Inflammatory macrophage treated with lipopolysaccharide for 4 hours (primary cell): ENCODE measurements at regions not wholly inside any gene's neighbourhood (a gene's known extent, or its start where the extent isn't known, plus 50 kb on each side); places are given as distances from the start of the nearest gene placed in this dataset.
"Not testable (repeated sequence)": the region's sequence is repeated elsewhere in the genome, so short reads cannot be mapped to it uniquely, and the experiment has no call there.

Experiments used
- DNase-seq: peaks from one replicate; pipeline ENCODE4 v3.0.0-alpha.2; 2020

- no peak for DNase-seq
Observed at GRCh38 chr3:182479419-182480336, 313.6 kb upstream of the ATP11B start.

GRCh38 chr3:182482705-182483104 lies 310.6 kb upstream of the ATP11B start:
- DNase-seq = no peak

- no peak for DNase-seq
Observed at GRCh38 chr3:182484682-182485081, 308.6 kb upstream of the ATP11B start.

GRCh38 chr3:182485301-182485700 lies 308.0 kb upstream of the ATP11B start:
- no peak for DNase-seq

- no peak for DNase-seq
Observed at GRCh38 chr3:182486463-182486862, 306.8 kb upstream of the ATP11B start.

GRCh38 chr3:182487143-182487542 lies 306.2 kb upstream of the ATP11B start:
- no peak for DNase-seq

GRCh38 chr3:182487611-182488010 lies 305.7 kb upstream of the ATP11B start:
- no peak for DNase-seq

GRCh38 chr3:182490596-182491491 lies 302.5 kb upstream of the ATP11B start:
- DNase-seq = no peak

GRCh38 chr3:182491577-182491976 lies 301.7 kb upstream of the ATP11B start:
- DNase-seq = no peak

- no peak for DNase-seq
Observed at GRCh38 chr3:182492536-182492935, 300.8 kb upstream of the ATP11B start.

- DNase-seq = no peak
Observed at GRCh38 chr3:182500289-182500688, 293.0 kb upstream of the ATP11B start.

GRCh38 chr3:182501856-182502255 lies 291.4 kb upstream of the ATP11B start:
- no peak for DNase-seq

- DNase-seq = no peak
Observed at GRCh38 chr3:182503401-182503800, 289.9 kb upstream of the ATP11B start.

GRCh38 chr3:182508919-182509711 lies 284.2 kb upstream of the ATP11B start:
- DNase-seq = no peak

- no peak for DNase-seq
Observed at GRCh38 chr3:182509844-182510460, 283.4 kb upstream of the ATP11B start.

GRCh38 chr3:182514236-182514964 lies 278.9 kb upstream of the ATP11B start:
- no peak for DNase-seq

GRCh38 chr3:182516597-182517336 lies 276.5 kb upstream of the ATP11B start:
- no peak for DNase-seq

GRCh38 chr3:182519569-182519968 lies 273.7 kb upstream of the ATP11B start:
- DNase-seq = no peak

- DNase-seq = no peak
Observed at GRCh38 chr3:182521339-182521738, 272.0 kb upstream of the ATP11B start.

- not testable (repeated sequence) for DNase-seq
Observed at GRCh38 chr3:182523424-182523823, 269.9 kb upstream of the ATP11B start.

GRCh38 chr3:182523836-182524235 lies 269.5 kb upstream of the ATP11B start:
- no peak for DNase-seq
